ENCODE measurements at regions not wholly inside any gene's neighbourhood (a gene's known extent, or its start where the extent isn't known, plus 50 kb on each side); places are given as distances from the start of the nearest gene placed in this dataset.

DNA sequence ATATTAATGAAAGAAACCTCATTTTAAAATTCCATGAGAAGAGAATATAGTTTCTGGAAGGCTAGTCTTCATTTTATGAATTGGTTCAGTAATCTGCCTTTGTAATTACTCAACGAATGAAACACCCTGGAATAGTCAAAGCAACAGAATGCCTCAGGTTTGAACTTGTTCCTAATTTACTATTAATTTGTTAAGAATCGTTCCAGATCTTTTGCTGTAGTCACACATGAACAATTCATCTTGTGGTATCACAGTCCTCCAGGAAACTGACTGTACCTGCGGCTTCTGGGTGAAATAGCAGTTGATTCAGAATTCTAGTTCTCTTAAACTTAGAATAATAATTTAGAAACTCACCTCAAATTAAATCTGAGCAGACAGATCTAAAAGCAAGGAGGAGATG lies 282.7 kb upstream of the MAP2 start:
- Histone ChIP-seq H2BK15ac (ENCODE audit: low read length) (no peak overlapping the region), H2BK20ac (ENCODE audit: low read length) (no peak overlapping the region), H4K8ac (ENCODE audit: extremely low read depth, insufficient read depth, low read length) (no peak overlapping the region), H3K56ac (replicated peaks; ENCODE audit: insufficient read length, low read depth, low read length) (no peak overlapping the region), H3K79me2 (ENCODE audit: control insufficient read depth in 1 of 2, insufficient read depth in 2 of 2, low read length in 2 of 2) (no peaks in the 10 kb centered on the region), H2AK5ac (ENCODE audit: low read depth, low read length) (no peak overlapping the region), H3K4me2 (ENCODE audit: insufficient read depth in 1 of 2, low read depth in 2 of 2, low read length in 2 of 2) (no peak overlapping the region), H4K91ac (replicated peaks; ENCODE audit: insufficient read length, low read length) (no peak overlapping the region), H3K79me1 (ENCODE audit: low read depth, low read length) (no peaks in the 10 kb centered on the region), H3K4ac (replicated peaks; ENCODE audit: insufficient read length, low read depth, low read length) (no peak overlapping the region), H3K4me3 (ENCODE audit: extremely low read depth in 1 of 4, insufficient read depth in 2 of 4, low read depth in 3 of 4, low read length in 4 of 4) (no peak overlapping the region), H2AFZ (ENCODE audit: low read length) (no peak overlapping the region), H4K20me1 (replicated peaks in 1 of 2; ENCODE audit: control insufficient read depth in 1 of 2, insufficient read depth in 2 of 2, low read length in 2 of 2) (no peaks in the 10 kb centered on the region), H3K4me1 (replicated peaks in 1 of 4; ENCODE audit: control insufficient read depth in 3 of 4, insufficient read depth in 4 of 4, low read length in 3 of 4) (peaks cover 0 to 15% (median 9%) of the 10 kb centered on the region in 4 experiments; a peak in 4 of 7 replicates), H3K23ac (ENCODE audit: insufficient read length) (no peak overlapping the region), H4K5ac (ENCODE audit: insufficient read length, low read depth, low read length) (no peak overlapping the region), H3K9me3 (ENCODE audit: insufficient read depth in 2 of 2, low read depth in 1 of 2, low read length in 1 of 2) (peaks cover 2% of the 10 kb centered on the region in 2 experiments; a peak in 2 of 4 replicates), H3K14ac (ENCODE audit: insufficient read length) (no peak overlapping the region), H3K23me2 (ENCODE audit: low read depth, low read length) (no peaks in the 10 kb centered on the region), H2BK120ac (replicated peaks; ENCODE audit: low read depth, low read length) (no peak overlapping the region), H3K9ac (replicated peaks in 1 of 4; ENCODE audit: extremely low read depth in 1 of 4, low read depth in 3 of 4, low read length in 3 of 4) (no peak overlapping the region), H2BK12ac (ENCODE audit: low read depth, low read length) (no peak overlapping the region), H3K27ac (ENCODE audit: low read depth, low read length) (no peak overlapping the region), H3K27me3 (replicated peaks in 1 of 4; ENCODE audit: control insufficient read depth in 3 of 4, extremely low read depth in 1 of 4, insufficient read depth in 3 of 4, low read length in 3 of 4) (no peaks in the 10 kb centered on the region), H2BK5ac (ENCODE audit: low read depth, low read length) (no peak overlapping the region), H3K18ac (ENCODE audit: extremely low read depth, low read length) (no peak overlapping the region), H3K36me3 (ENCODE audit: control insufficient read depth in 2 of 4, insufficient read depth in 4 of 4, low read length in 3 of 4) (peaks cover 0 to 3% (median 0%) of the 10 kb centered on the region in 4 experiments; a peak in 2 of 8 replicates)
- 89% methylated on average over 3 of the region's 3 CpGs; no CpG with 5 or more reads in 1 of the 2 experiments for WGBS, 2 experiments (ENCODE audit: extremely low coverage in 1 of 2, insufficient coverage in 1 of 2, insufficient read length in 1 of 2, insufficient replicate concordance in 2 of 2, low coverage in 1 of 2, low lambda C conversion rate in 2 of 2, missing lambda C conversion rate in 1 of 2)
- TF ChIP-seq ASH2L (IDR thresholded peaks at IDR 0.05; ENCODE audit: low read length) (no peak), TAF1 (IDR thresholded peaks at IDR 0.05; ENCODE audit: low read depth, low read length) (no peak), SRF (IDR thresholded peaks at IDR 0.05; ENCODE audit: low read depth, low read length) (no peak), JUN (IDR thresholded peaks at IDR 0.05; ENCODE audit: low read depth, low read length) (no peak)
- DNase-seq (ENCODE audit: low read depth in 1 of 2, low spot score in 2 of 2) (no peak), FAIRE-seq (no peak)
- ChIA-PET CTCF (ENCODE audit: partially characterized antibody) (no interaction called here), POLR2A (ENCODE audit: partially characterized antibody) (no interaction called here)
